ENCODE measurements at regions not wholly inside any gene's neighbourhood (a gene's known extent, or its start where the extent isn't known, plus 50 kb on each side); places are given as distances from the start of the nearest gene placed in this dataset.

DNA sequence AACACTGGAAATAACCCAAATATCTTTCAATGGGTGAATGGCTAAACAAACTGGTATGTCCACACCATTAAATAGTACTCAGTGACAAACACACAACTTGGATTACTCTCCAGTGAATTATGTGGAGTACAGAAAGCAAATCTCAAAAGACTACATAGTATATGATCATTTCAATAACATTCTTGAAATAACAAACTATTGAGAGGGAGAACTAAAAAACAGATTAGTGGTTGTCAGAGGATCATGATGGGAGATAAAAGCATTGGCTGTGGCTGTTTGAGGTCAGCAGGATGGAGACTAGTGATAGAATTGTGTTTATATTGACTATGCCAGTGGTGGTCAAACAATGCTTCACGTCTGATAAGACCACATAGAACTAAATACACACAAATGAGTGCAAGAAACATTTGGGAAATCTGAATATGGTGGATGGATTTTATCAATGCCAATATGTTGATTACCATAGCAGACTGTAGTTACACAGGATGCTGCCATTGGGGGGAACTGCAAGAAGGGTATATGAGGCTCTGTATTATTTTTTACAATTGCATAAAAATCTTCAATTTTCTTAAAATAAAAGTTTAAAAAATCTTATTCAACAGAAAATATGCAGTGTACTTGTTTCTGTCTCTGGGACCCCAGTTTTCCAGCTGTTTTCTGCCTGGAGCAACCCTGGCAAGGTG, 242.0 kb downstream of the TBXT start:
- DNase-seq (ENCODE audit: low spot score in 2 of 2) = no peak
- FAIRE-seq = no peak

DNA sequence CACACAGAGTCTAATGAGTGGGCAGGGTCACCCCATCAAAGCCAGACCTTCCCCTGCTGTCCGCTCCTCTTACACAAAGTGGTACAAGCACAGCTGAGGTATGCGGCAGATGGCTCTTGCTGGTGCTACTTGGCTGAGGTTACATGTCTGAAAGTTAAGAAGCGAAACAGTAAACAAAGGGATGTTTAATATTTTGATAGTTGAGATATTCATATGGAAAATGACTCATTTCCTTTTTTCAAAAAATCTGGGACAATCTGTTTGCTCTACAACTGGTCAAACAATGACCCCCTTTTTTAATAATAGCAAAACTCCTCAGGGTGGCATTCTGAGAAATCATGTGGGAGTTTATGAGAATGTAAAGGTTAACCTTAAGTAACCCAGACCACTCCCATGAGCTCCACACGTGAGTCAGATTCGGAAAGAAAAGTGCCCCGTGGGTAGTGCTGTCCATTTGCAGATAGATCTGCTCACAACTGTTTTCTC, 245.3 kb downstream of the TBXT start:
- FAIRE-seq = no peak
- no peak for DNase-seq (ENCODE audit: low spot score in 2 of 2)

DNA sequence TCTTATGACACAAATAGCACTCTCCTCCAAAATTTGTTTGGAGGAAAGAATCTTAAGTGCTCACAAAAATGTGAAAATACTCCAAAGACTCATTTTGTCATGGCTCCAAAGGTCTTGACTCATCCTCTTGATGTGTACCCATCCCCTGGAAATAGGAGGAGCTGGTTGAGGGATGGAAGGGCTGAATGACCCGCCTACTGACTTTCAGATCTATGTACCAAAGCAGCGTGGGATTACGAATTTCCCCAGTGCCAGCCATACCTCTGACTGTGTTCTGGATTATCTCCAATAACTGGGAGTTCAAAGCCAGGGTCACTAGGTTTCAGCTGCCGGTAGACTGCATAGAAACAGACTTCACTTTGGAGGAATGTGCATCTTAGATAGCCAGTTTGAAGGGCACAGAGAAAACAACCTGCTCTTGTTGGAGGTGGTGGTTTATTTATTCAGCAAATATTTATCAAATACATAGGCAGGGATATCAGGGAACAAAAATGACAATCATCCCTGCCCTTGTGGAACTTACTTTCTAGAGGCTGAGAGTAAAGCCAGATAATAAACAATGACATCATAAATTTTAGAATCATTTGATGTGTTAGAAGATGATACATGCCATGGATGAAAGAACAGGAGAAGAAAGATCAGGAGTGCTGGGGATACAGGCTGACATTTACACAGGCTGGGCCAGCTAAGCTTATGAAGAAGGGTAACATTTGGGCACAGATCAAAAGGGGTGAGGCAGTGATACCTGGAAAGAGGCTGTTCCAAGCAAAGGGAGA, 246.6 kb downstream of the TBXT start:
- no peak for FAIRE-seq
- no peak for DNase-seq (ENCODE audit: low spot score in 2 of 2)

DNA sequence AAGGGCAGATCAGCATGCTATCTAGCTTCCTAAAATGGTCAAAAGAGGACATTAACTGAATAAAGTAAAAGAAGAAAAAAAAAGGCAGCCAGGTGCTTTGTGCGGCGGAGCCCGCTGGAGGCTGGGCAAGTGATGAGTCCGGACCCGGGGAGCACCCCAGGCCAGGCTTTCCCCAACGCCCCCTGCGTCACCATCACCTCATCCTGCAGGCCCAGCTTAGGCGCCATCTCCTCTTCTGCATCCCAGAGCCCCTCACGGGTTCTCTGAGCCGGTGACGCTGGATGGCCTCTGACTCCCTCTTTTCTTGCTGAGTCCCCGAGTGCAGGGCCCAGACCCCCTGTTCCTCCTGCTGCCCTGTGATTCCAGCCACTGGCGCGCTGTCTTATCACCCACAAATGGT, 250.1 kb downstream of the TBXT start:
- no peak for DNase-seq (ENCODE audit: low spot score in 2 of 2)
- no peak for FAIRE-seq

DNA sequence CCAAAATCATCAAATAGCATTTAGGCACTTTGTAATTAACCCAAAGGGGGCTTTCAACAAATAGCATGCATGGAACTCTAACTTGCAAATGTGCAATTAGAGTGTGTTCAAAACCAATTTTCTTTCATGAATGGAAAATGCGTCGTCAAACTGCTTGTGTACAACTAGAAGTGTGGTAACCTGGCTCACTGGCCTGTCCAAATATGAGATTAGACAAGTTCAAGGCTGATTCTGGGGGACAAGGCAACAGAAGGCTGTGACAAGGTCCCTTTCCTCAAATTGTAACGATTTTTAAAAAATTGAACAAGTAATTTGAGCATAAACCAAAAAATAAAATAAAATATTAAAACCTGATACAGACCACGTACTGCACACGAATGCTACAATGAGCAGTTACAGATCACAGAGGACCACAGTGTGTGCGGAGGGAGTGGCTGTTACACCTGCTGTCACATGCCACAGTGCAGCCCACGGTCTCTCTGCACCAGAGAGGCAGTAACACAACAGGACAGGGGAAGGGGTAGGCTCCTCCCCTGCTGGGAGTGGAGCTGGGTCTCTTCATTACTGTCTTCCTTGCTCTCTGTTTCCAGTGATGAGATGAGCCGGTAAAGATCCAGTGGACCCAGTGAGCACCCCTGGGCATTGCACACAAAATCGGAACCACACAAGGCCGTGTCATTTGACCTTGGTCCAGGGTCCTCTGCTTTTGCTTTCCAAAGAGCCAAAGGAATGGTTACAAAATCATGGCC, 252.2 kb upstream of the PDE10A start:
- DNase-seq (ENCODE audit: low spot score in 2 of 2) (no peak), FAIRE-seq (no peak)

DNA sequence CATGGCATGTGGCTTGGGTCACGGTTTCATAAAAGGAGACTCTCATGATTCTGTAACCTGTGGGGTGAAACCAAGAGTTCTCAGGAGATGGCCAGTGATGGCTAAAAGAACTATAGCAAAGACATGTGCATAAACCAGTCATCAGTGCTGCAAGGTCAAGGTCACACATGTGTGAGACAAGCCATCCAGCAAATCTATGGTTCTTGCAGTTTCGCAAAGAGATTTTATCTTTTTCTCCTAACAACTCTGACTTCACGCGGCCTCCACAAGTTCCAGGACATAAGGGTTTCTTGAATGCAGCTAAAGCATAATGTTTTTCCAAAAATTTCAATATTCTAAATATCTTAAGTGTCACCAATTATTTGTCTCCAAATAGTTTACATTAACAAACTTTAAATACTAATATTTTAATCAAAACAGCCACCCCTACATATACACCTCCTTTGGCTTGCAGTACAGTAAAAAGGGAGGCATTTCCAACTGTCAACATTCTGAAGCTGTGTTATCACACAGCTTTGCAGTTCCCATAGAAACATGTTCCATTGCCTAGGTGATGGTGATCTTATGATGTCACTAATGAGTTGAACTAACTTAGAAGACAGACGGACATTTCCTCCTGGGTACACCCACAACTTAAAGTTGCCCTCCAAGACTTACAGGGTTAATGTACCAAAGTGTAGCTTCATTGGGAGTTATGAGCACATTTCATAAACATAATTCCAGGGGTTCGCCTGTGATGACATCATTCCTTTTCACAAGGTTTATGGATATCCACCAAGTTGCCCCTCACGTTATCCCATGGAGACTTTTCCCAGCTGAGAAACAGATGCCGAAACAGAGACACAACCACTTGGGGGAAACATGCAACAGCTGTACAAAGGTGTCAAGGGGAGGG, 250.9 kb upstream of the PDE10A start:
- FAIRE-seq = no peak
- DNase-seq (ENCODE audit: low spot score in 2 of 2) = no peak

DNA sequence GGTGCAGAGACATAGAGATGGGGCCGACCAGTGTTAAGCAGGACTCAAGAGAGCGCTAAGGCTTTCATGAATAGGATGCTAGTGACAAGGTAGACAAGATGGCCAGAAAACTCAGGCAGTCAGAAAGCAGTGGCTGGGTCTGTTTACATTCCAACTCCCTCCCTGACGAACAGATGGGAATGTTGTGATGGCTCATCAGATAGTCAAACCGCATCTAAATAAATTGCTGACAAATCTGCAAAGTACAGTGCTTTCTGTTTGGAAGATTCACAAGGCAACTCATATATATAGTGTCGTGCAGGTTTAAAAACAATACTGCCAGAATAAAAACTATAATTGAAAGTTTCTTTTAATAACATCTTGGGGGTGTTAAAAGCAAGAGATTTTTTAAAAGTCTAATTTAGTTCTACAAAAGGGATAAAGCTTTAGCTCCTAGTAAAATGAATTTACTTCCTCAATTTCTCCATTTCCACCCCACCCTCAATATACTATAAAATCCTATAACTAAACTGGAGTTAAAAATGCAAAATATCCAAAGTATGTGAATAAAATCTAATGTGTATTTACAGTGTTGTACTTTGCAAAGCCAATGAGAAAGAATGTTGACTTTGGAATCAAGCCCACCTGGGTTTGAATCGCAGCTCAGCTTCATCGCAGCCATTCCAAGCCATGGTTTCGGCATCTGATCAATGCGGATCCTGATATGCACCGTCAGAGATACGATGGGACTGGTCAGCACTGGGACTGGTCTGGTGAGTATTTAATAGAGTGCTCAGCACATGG, 247.3 kb upstream of the PDE10A start:
- FAIRE-seq (no peak), DNase-seq (ENCODE audit: low spot score in 2 of 2) (no peak)

DNA sequence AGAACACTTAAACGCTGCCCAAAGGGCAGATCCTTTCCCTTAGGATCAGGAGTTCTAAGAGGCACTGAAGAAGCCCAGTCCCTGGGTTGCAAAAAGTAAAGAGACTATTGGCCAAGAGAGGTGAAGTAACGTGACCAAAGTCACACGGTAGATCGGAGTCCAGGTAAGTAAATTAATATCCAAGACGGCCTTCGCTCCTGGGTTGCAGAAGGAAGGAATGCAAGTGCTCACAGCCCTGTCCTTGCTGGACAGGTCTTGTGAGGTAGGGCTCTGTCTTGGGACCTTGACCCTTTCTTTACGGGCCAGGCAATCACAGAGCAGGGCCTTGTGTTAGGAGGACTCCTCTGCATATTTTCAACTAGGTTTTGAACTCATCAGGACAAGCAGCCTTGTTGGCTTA, 243.7 kb upstream of the PDE10A start:
- no peak for DNase-seq (ENCODE audit: low spot score in 2 of 2)
- FAIRE-seq = no peak

DNA sequence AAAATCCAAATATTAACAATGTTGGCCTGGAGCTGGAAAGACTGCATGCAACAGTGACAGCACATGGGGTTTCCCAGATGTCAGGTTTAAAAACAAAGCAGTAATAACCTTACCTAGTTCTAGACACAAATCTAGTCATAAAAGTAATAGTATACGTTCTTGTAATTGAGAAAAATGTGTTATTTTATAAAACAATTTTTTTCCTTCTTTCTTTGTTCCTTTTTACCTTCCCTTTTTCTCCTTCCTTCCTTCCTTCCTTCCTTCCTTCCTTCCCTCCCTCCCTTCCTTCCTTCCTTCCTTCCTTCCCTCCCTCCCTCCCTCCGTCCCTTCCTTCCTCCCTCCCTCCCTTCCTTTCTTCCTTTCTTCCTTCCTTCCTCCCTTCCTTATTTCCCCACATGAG, 242.7 kb upstream of the PDE10A start:
- no peak for FAIRE-seq
- no peak for DNase-seq (ENCODE audit: low spot score in 2 of 2)

DNA sequence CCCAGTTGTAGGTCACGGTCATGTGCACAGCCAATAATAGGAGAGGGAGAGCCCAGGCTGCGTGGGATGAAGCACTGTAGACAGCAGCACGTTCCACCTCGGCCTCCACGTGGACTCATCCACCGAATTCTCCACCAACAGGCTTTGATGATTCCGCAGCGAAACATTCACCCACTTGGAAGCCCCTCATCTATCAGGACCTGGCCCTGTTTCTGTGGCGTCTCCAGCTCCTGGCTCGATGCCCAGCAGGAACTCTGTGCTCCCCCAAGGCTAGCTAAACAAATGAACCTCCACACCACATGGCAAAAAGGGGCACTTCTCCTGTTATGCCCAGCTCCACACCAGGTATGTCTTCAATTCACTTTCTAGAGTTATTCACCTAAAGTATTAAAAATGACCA, 237.9 kb upstream of the PDE10A start:
- DNase-seq (ENCODE audit: low spot score in 2 of 2) (no peak), FAIRE-seq (no peak)

DNA sequence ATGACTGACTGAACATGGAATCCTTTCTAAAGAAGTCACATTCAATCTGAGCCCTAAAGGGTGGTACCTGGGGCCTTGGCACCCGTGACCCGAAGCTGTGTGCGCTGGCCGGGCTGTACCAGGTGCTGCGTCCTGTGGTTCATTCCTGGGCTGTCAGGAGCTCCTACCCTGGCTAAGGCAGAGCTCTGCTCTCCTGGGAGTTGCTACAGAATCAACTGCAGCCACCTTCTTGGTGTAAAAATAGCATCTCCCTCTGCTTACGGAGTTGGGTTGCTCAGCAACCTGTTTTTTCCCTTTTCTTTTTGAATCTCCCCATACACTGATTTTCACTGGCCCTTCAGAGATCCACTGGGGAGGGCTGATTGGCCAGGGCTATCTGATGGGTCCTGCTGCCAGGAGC, 236.6 kb upstream of the PDE10A start:
- FAIRE-seq (no peak), DNase-seq (ENCODE audit: low spot score in 2 of 2) (peak in 1 of 2 donors; percentile 29)

DNA sequence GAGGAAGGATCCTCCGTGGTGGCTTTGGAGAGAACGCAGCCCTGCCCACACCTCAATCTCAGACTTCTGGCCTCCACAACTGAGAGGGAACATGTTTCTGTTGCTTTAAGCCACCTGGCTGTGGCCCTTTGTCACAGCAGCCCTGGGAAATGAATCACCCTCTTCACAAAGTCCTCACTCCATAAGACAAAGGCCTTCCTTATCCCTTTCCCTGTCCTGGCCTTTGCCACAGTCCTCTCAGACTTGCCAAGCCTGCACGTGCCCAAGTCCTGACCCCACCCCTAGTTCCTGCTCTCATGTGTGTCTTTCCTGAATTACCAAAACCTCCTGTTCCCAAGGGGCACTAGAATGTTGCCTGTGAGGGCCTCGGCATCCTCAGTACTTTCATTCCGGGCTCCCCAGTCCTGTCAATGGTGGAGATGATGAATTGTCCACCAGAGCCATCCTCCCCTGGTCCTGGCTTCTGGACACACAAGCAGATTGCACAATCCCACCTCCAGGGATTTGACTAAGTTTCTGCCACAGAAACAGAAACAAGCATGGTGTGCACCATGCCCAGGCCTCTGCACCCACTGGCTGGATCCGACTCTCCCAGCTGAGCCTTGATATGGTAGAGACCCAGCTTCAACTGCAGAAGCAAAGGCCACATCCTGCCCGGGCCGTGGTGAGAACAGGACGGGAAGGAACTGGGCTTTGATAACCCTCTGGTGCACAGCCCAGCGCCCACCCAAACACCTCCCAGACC, 232.6 kb upstream of the PDE10A start:
- DNase-seq (ENCODE audit: low spot score in 2 of 2) (no peak), FAIRE-seq (no peak)

DNA sequence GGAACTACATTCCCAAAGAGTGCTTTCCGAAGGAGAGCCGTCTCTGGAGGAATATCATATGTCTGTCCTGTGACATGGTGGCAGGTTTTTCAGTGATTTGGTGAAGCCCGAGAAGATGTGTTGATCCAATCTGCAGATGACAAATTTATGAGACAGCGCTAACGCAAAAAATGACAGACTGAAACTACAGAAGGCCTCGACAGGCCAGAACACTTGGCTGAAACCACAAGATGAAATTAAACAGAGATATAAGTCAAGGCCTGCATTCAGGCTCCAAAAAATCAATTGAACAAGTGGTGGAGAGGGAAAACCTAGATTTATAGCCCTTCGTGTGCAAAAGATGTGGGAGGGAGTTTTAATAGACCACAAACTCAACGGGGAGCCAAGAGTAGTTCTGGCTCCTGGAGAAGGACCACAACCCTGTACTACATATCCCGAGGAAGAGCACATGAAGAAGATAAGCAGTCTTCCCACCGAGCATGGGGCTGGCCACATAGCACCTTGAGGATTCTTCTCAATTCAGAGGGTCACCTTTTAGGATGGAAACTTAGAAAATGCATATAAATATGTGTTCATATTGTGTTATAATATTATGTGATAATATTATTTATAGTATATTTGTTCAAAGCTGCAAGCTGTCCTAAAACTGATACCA, 231.3 kb upstream of the PDE10A start:
- no peak for FAIRE-seq
- no peak for DNase-seq (ENCODE audit: low spot score in 2 of 2)

DNA sequence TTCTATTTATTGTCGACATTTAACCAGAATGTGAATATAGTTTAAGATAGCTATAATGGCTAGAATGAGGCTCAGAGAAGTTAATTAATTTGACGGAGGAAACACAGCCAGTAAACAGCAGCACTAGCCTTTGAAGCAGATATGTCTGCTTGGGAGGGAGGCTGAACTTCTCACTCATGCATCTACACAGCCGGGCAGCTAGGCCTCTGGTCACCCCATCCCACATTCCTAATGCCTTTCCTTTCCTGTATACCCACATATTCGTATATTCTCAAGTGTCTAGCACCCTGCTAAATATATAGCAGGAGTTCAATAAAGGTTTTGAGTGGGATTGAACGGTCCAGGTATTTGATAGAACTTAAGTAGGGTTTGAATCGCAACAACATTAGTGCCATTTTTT, 230.4 kb upstream of the PDE10A start:
- FAIRE-seq = no peak

DNA sequence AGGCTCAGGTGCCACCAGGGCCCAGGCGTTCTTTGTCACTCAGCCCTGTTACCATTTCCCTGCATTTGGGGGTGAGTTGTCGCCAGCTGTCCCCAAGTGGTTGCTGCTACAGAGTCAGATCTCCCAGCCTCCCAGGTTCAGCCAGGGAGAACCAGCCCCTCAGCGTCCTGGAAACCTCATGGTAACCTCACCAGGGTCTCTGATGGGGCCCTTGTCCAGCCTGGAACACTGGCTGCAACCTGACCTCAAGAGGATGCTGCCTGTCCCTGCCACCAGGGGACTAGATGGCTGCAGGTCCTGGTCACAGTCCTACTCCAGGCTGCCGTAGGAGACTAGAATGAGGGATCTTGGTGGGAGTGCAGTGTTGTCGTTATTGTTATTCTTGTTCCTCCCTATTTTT, 228.3 kb upstream of the PDE10A start:
- DNase-seq (ENCODE audit: low spot score in 2 of 2) (no peak), FAIRE-seq (no peak)

More for the DNA sequence above, 230.4 kb upstream of the PDE10A start:
- DNase-seq (ENCODE audit: low spot score in 2 of 2) = no peak

DNA sequence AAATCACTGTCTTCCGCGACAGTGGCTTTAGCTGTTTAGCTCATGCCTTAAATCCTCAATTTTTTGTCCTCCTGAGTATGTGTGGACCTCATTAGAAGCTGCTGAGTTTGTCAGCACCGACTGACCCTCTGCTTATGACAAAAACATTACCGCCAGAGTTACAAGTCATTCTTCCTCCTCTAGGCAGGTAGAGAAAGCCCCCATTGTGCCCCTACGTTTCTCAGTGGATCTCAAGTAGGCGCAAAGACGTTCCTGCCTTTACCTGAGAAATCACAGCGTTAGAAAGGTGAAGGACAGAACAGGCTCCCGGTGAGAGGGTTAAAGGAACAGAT, 227.3 kb upstream of the PDE10A start:
- FAIRE-seq = no peak

DNA sequence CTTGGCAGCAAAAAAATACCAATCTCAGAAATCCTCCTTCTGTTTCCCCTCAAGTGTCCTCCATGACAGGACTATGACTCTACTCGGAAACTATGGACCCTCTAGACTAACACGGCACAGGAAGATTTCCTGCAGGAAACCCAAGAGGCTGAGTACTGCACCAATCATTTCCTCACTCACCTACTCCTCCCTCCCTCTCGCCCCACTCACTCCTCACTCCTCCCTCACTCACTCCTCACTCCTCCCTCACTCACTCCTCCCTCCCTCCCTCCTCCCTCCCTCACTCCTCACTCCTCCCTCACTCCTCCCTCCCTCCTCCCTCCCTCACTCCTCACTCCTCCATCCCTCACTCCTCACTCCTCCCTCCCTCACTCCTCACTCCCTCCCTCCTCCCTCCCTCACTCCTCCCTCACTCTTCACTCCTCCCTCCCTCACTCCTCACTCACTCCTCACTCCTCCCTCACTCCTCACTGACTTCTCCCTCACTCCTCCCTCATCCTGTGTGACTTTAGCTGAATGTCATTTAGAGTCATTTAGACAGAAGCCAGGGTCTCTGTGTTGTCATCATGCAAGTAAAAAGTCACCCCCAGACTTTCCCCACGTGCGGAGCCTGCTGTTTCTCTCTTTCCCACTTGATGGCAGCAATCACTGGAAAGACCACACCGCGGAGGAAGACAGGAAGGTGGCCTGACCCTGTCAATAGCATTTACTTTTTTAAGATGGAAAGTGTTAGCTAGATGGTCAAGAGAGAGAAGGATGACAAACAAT, 226.8 kb upstream of the PDE10A start:
- DNase-seq (ENCODE audit: low spot score in 2 of 2) (peak in 1 of 2 donors; percentile 25), FAIRE-seq (no peak)

More for the DNA sequence above, 227.3 kb upstream of the PDE10A start:
- no peak for DNase-seq (ENCODE audit: low spot score in 2 of 2)

DNA sequence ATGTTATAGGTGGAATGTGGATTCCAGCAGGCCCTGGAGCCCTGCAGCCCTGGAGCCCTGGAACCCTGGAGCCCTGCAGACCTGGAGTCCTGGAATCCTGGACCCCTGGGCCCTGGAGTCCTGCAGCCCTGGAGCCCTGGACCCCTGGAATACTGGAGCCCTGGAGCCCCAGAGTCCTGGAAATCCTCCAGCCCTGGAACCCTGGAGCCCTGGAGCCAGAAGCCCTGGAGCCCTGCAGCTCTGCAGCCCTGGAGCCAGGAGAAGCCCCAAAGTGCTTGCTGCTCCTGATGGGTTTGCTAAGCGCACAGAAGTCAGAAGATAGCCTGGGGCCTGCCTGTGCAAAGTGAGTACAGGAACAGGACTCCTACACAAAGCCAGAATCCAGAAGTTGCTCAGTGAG, 223.1 kb upstream of the PDE10A start:
- no peak for FAIRE-seq
- DNase-seq (ENCODE audit: low spot score in 2 of 2) = no peak
